Breast epithelium (tissue), 4 donors: ENCODE measurements at regions not wholly inside any gene's neighbourhood (a gene's known extent, or its start where the extent isn't known, plus 50 kb on each side); places are given as distances from the start of the nearest gene placed in this dataset.

Experiments
- DNase-seq, 2 donors: peaks; one replicate each; pipeline ENCODE4 v3.0.0-alpha.2; 2019; ENCODE audit warnings: low spot score in 2 of 2
- H3K27ac ChIP-seq, 2 donors: fragments of 200-600 bp; sonication (generic) in 1 of 2; one replicate each; pipeline ENCODE4 v1.5.1; 2016 to 2019; ENCODE audit warnings: mild to moderate bottlenecking in 1 of 2
- H3K27me3 ChIP-seq, 2 donors: fragments of 200-600 bp; sonication (generic) in 1 of 2; one replicate each; pipeline versions ENCODE4 v1.5.1 to v1.6.0; 2017 to 2019; ENCODE audit warnings: control low read depth in 1 of 2, mild to moderate bottlenecking in 1 of 2
- H3K36me3 ChIP-seq: fragments of 200-600 bp; one replicate; pipeline ENCODE4 v1.5.1; 2019
- H3K4me1 ChIP-seq, 2 donors: fragments of 200-600 bp; sonication (generic); one replicate each; pipeline ENCODE4 v1.5.1; 2016 to 2019; ENCODE audit warnings: control low read depth in 1 of 2
- H3K4me3 ChIP-seq, 3 donors: fragments of 200-600 bp; sonication (generic); 1 replicate in 2 of 3; 2 replicates in 1 of 3; pipeline ENCODE4 v1.5.1; 2016 to 2019; ENCODE audit warnings: mild to moderate bottlenecking in 3 of 3, moderate library complexity in 2 of 3
- H3K9me3 ChIP-seq, 2 donors: fragments of 200-600 bp; sonication (generic) in 1 of 2; one replicate each; pipeline ENCODE4 v1.5.1; 2016 to 2019; ENCODE audit warnings: control low read depth in 1 of 2
- POLR2A ChIP-seq: fragments of 450-650 bp; IDR thresholded peaks from one replicate; pipeline ENCODE4 v1.6.1; 2016; ENCODE audit warnings: antibody characterized with exemption, mild to moderate bottlenecking, moderate library complexity
- POLR2AphosphoS5 ChIP-seq, 3 donors: sonication (generic); formaldehyde crosslinking; IDR thresholded peaks; one replicate each; pipeline ENCODE4 v1.6.1; 2017; ENCODE audit warnings: antibody characterized with exemption in 3 of 3
- intact Hi-C: fragments of 100-400 bp; cut with DNase I; formaldehyde crosslinking; loops from one replicate; pipeline ENCODE4 v1.15.1; 2023; ENCODE audit warnings: low total_unique reads
- TF ChIP-seq, protein P1 (sequence below), 3 donors: fragments of 450-650 bp; IDR thresholded peaks; one replicate each; pipeline ENCODE4 v1.5.1; 2016 to 2017; ENCODE audit warnings: antibody characterized with exemption in 3 of 3, mild to moderate bottlenecking in 3 of 3, moderate library complexity in 3 of 3

DNA sequence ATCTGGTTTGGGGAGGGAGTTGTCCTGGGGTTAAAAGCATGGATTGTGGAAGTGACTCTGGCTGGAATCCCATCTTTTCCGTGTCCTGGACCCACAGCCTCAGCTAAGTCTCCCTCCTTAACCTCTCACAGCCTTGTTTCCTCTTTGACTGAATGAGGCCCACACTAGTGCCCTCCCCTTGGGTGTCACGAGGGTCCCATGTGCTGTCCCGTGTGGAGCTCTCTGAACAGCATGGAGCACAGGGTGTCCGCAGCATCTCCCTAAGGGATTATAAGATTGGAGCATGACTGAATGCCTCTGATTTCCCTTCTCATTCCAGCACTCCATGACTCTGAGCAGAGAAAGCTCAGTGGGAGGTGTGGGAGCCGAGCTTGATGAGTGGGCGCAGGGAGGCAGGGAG, 182.5 kb downstream of the TEX29 start:
- TF ChIP-seq POLR2AphosphoS5 (IDR thresholded peaks at IDR 0.05) (no peak), POLR2A (no peak)
- TF ChIP-seq, protein P1, sequence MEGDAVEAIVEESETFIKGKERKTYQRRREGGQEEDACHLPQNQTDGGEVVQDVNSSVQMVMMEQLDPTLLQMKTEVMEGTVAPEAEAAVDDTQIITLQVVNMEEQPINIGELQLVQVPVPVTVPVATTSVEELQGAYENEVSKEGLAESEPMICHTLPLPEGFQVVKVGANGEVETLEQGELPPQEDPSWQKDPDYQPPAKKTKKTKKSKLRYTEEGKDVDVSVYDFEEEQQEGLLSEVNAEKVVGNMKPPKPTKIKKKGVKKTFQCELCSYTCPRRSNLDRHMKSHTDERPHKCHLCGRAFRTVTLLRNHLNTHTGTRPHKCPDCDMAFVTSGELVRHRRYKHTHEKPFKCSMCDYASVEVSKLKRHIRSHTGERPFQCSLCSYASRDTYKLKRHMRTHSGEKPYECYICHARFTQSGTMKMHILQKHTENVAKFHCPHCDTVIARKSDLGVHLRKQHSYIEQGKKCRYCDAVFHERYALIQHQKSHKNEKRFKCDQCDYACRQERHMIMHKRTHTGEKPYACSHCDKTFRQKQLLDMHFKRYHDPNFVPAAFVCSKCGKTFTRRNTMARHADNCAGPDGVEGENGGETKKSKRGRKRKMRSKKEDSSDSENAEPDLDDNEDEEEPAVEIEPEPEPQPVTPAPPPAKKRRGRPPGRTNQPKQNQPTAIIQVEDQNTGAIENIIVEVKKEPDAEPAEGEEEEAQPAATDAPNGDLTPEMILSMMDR (IDR thresholded peaks at IDR 0.05) = no peak
- peaks cover 0 to 6% of the 10 kb centered on the region in 2 donors for H3K9me3 ChIP-seq
- intact Hi-C loops = no loop called here
- H3K27ac ChIP-seq = no peak overlapping the region
- H3K27me3 ChIP-seq = peaks cover 0 to 25% of the 10 kb centered on the region in 2 donors
- H3K4me1 ChIP-seq = no peaks in the 10 kb centered on the region
- DNase-seq = peak in 1 of 2 donors; percentile 9
- no peaks in the 10 kb centered on the region for H3K36me3 ChIP-seq
- H3K4me3 ChIP-seq = no peak overlapping the region

DNA sequence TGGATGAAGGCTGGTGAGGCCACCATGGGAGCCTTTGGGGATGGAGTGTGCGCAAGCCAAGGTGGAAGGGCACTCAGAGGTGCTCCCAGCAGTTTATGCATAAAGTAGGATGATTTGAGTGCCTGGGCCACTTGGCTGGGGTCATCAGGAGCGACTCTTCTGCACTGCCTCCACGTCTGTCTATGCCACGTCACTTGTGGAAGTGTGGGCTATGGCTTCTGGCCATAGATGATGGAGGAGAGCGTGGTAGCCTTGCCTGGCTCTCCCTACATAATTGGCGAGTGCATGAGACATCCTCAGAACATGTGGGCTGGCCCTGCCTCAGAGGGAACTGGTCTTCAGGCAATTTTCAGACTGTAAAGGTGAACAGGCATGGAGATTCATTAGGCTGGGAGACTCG, 182.9 kb downstream of the TEX29 start:
- TF ChIP-seq, protein P1 (IDR thresholded peaks at IDR 0.05) = no peak
- TF ChIP-seq POLR2A (no peak), POLR2AphosphoS5 (IDR thresholded peaks at IDR 0.05) (no peak)
- peak in 1 of 2 donors; percentile 15 for DNase-seq
- intact Hi-C loops = no loop called here
- Histone ChIP-seq H3K27me3 (peaks cover 0 to 27% of the 10 kb centered on the region in 2 donors), H3K27ac (no peak overlapping the region), H3K9me3 (peaks cover 0 to 6% of the 10 kb centered on the region in 2 donors), H3K4me1 (no peaks in the 10 kb centered on the region), H3K36me3 (no peaks in the 10 kb centered on the region), H3K4me3 (no peak overlapping the region)

DNA sequence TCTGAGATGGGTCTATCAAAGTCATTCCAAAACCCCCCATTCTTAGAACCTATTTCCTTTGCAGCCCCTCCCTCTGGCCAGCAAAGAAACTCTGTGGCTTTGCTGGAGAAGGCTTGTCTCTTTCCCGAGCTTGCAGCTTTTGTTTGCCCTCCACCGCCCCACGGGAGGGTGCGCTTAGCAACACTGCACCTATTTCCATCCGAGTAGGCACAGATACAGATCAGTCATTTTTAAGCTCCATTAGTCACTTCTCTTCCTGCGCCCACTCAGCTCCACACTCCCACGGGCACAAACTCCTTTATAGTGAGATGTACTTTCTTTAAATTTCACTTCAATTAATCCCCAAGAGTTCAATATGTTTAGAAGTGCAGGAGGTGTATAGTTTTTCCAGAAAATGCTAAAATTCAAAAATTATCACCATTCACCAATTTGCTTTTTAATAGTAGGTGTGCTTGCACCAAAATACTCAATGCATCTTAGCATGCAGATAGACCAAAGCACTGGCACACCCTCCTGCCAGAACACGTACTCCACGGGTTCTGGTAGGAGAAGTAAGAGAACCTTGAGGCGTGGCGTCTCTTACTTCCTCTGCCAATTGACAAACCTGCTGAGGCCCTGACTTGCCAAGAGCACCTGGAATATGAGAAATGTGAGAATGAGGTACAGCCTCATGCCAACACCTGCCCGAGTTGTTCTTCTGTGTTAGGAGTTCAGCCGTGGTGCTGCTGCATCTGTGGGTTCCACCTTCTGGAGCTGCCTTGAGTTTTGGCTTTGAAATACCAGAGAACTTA, 183.7 kb downstream of the TEX29 start:
- Histone ChIP-seq H3K27me3 (peaks cover 0 to 27% of the 10 kb centered on the region in 2 donors), H3K9me3 (peaks cover 0 to 6% of the 10 kb centered on the region in 2 donors), H3K4me1 (no peaks in the 10 kb centered on the region), H3K4me3 (no peak overlapping the region), H3K36me3 (no peaks in the 10 kb centered on the region), H3K27ac (no peak overlapping the region)
- intact Hi-C loops = no loop called here
- TF ChIP-seq POLR2A (no peak), POLR2AphosphoS5 (IDR thresholded peaks at IDR 0.05) (no peak)
- TF ChIP-seq, protein P1 (IDR thresholded peaks at IDR 0.05) = no peak
- DNase-seq = peak; percentile 10 to 14

DNA sequence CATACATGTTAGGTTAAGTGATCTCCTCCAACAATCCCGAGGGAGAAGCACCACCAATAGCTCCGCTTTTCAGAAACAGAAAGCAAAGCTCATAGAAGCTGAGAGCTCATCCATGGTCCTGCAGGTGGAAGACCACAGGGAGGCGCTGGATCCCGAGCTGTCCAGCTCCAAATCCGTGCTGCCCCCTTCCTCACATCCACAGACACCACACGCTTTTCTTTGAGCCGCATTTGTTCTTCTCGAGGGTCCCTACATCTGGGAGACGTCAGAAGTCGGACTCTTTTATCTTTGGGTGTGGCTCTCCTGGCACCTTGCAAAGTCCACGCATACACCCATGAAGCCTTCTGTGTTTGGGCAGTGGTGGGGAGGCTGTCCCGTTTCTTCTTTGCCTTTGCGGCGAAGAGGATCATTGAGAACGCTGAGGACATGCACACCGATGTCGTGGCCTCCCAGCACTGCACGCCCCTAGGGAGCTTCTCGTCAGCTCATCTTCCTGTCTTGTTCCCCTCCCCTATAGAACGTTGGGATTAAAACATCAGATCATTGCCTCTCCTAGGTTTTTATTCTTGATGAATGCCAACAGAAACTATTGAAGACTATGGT, 184.8 kb downstream of the TEX29 start:
- no peaks in the 10 kb centered on the region for H3K4me1 ChIP-seq
- intact Hi-C loops = no loop called here
- TF ChIP-seq POLR2AphosphoS5 (IDR thresholded peaks at IDR 0.05) (no peak), POLR2A (no peak)
- TF ChIP-seq, protein P1 (IDR thresholded peaks at IDR 0.05) = no peak
- peak in 1 of 2 donors; percentile 7 for DNase-seq
- peaks cover 0 to 27% of the 10 kb centered on the region in 2 donors for H3K27me3 ChIP-seq
- no peaks in the 10 kb centered on the region for H3K36me3 ChIP-seq
- peaks cover 0 to 6% of the 10 kb centered on the region in 2 donors for H3K9me3 ChIP-seq
- no peak overlapping the region for H3K4me3 ChIP-seq
- H3K27ac ChIP-seq = no peak overlapping the region

DNA sequence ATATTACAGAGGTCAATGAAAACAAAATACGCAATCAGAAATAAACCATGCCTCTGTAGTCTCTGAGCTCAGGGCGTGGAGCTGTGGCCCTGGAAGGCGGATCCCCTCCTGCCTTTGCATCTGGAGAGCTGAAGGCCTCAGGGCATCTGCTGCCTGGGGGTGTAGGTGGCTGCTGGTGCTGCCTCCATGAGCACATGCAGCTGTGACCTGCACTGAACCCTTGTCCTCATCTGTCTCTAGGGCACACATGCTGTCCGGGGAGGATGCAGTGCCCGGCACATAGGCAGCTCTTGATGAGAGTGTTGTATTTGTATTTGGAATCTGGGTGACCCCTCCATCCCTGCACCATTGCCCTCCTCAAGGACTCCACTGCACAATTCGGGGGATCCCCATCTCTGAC, 185.7 kb downstream of the TEX29 start:
- intact Hi-C loops = no loop called here
- Histone ChIP-seq H3K36me3 (no peaks in the 10 kb centered on the region), H3K4me1 (no peaks in the 10 kb centered on the region), H3K27me3 (peaks cover 0 to 31% of the 10 kb centered on the region in 2 donors), H3K4me3 (no peak overlapping the region), H3K9me3 (peaks cover 0 to 6% of the 10 kb centered on the region in 2 donors), H3K27ac (no peak overlapping the region)
- TF ChIP-seq POLR2A (no peak), POLR2AphosphoS5 (IDR thresholded peaks at IDR 0.05) (no peak)
- TF ChIP-seq, protein P1 (IDR thresholded peaks at IDR 0.05) = no peak
- DNase-seq = peak in 1 of 2 donors; percentile 28
